ENCODE measurements at regions not wholly inside any gene's neighbourhood (a gene's known extent, or its start where the extent isn't known, plus 50 kb on each side); places are given as distances from the start of the nearest gene placed in this dataset.

DNA sequence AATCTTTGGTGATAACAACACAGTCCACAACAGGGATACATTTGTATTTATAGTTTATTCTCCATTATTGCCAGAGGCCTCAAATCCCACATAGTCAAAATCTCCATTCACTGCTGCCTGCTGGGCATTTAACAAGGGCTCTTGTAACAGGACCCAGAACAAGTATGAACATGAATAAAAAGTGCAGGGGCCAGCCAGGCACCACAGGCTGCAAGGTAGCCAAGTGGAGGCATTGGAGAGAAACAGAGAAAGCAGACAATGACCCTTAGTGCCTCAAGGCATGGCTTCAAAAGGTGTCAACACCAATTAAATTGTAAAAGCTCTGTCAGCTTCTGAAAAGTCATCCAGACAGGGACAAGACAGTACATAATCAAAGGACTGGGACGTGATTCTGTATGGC is 116.8 kb downstream of the ATP6V1G3 start:
- no peak for TF ChIP-seq HDAC2 (IDR thresholded peaks at IDR 0.05; ENCODE audit: borderline replicate concordance in 1 of 2, low read depth in 2 of 2, low read length in 2 of 2)
- no peak for TF ChIP-seq POLR2A (IDR thresholded peaks at IDR 0.05; ENCODE audit: control extremely low read depth in 1 of 2, low read depth in 2 of 2, low read length in 2 of 2)
- no peak for TF ChIP-seq GABPA (IDR thresholded peaks at IDR 0.05; ENCODE audit: borderline replicate concordance, insufficient read depth, low read length)
- no peak for TF ChIP-seq POLR2AphosphoS5 (IDR thresholded peaks at IDR 0.05; ENCODE audit: low read depth, low read length)
- TF ChIP-seq, protein P1, sequence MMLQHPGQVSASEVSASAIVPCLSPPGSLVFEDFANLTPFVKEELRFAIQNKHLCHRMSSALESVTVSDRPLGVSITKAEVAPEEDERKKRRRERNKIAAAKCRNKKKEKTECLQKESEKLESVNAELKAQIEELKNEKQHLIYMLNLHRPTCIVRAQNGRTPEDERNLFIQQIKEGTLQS (IDR thresholded peaks at IDR 0.05; ENCODE audit: insufficient read depth, low read depth, low read length), result no peak
- TF ChIP-seq, protein P2, sequence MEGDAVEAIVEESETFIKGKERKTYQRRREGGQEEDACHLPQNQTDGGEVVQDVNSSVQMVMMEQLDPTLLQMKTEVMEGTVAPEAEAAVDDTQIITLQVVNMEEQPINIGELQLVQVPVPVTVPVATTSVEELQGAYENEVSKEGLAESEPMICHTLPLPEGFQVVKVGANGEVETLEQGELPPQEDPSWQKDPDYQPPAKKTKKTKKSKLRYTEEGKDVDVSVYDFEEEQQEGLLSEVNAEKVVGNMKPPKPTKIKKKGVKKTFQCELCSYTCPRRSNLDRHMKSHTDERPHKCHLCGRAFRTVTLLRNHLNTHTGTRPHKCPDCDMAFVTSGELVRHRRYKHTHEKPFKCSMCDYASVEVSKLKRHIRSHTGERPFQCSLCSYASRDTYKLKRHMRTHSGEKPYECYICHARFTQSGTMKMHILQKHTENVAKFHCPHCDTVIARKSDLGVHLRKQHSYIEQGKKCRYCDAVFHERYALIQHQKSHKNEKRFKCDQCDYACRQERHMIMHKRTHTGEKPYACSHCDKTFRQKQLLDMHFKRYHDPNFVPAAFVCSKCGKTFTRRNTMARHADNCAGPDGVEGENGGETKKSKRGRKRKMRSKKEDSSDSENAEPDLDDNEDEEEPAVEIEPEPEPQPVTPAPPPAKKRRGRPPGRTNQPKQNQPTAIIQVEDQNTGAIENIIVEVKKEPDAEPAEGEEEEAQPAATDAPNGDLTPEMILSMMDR (IDR thresholded peaks at IDR 0.05; ENCODE audit: control extremely low read depth in 1 of 3, insufficient read depth in 1 of 3, low read depth in 1 of 3, low read length in 3 of 3), result no peak
- no peak for TF ChIP-seq JUND (IDR thresholded peaks at IDR 0.05; ENCODE audit: low read length)
- TF ChIP-seq EGR1 (IDR thresholded peaks at IDR 0.05; ENCODE audit: borderline replicate concordance, low read depth, low read length), result no peak
- no peak for TF ChIP-seq CEBPB (IDR thresholded peaks at IDR 0.05; ENCODE audit: low read depth, low read length)
- no peak for TF ChIP-seq RBBP5 (IDR thresholded peaks at IDR 0.05; ENCODE audit: borderline replicate concordance, low read depth, low read length)
- TF ChIP-seq SIRT6 (IDR thresholded peaks at IDR 0.05; ENCODE audit: low read length), result no peak
- TF ChIP-seq ZNF274 (IDR thresholded peaks at IDR 0.05; ENCODE audit: borderline replicate concordance, extremely low read depth, low read length), result no peak
- no peak for TF ChIP-seq TCF12 (IDR thresholded peaks at IDR 0.05; ENCODE audit: low read depth, low read length)

Data from H1 (cell line).